ENCODE measurements at regions not wholly inside any gene's neighbourhood (a gene's known extent, or its start where the extent isn't known, plus 50 kb on each side); places are given as distances from the start of the nearest gene placed in this dataset.

- Histone ChIP-seq H3K36me3 (no peaks in the 10 kb centered on the region), H3K4me1 (replicated peaks) (no peaks in the 10 kb centered on the region), H3K9me3 (no peaks in the 10 kb centered on the region), H3K27ac (no peak overlapping the region), H3K4me3 (no peak overlapping the region), H3K27me3 (replicated peaks; ENCODE audit: insufficient read depth) (no peaks in the 10 kb centered on the region)
- DNase-seq (ENCODE audit: low spot score), result no peak
- WGBS, result 82% methylated on average over 6 of the region's 9 CpGs
- TF ChIP-seq POLR2AphosphoS5 (IDR thresholded peaks at IDR 0.05) (no peak), CTCF (IDR thresholded peaks at IDR 0.05) (no peak)
- intact Hi-C loops (cut with DNase I), result no loop called here
Measured at GRCh38 chr16:88323041-88323440, 59.7 kb upstream of the ZNF469 start.

GRCh38 chr16:88323546-88324330 is 59.0 kb upstream of the ZNF469 start:
- 94% methylated on average over 15 of the region's 15 CpGs for WGBS
- DNase-seq (ENCODE audit: low spot score), result no peak
- intact Hi-C loops (cut with DNase I), result no loop called here
- H3K4me1 ChIP-seq (replicated peaks), result no peaks in the 10 kb centered on the region
- H3K4me3 ChIP-seq, result no peak overlapping the region
- TF ChIP-seq CTCF (IDR thresholded peaks at IDR 0.05) (no peak), POLR2A (IDR thresholded peaks at IDR 0.05) (no peak), POLR2AphosphoS5 (IDR thresholded peaks at IDR 0.05) (no peak)
- no peaks in the 10 kb centered on the region for H3K27me3 ChIP-seq (replicated peaks; ENCODE audit: insufficient read depth)
- H3K36me3 ChIP-seq, result no peaks in the 10 kb centered on the region
- H3K9me3 ChIP-seq, result no peaks in the 10 kb centered on the region
- no peak overlapping the region for H3K27ac ChIP-seq

- no peak for TF ChIP-seq POLR2AphosphoS5 (IDR thresholded peaks at IDR 0.05)
- no peak for TF ChIP-seq CTCF (IDR thresholded peaks at IDR 0.05)
- no peak for TF ChIP-seq POLR2A (IDR thresholded peaks at IDR 0.05)
- Histone ChIP-seq H3K27ac (no peak overlapping the region), H3K27me3 (replicated peaks; ENCODE audit: insufficient read depth) (no peaks in the 10 kb centered on the region), H3K4me3 (no peak overlapping the region), H3K36me3 (no peaks in the 10 kb centered on the region), H3K4me1 (replicated peaks) (no peaks in the 10 kb centered on the region), H3K9me3 (no peaks in the 10 kb centered on the region)
- intact Hi-C loops (cut with DNase I), result no loop called here
- WGBS, result 94% methylated on average over 12 of the region's 15 CpGs
- DNase-seq (ENCODE audit: low spot score), result no peak
Measured at GRCh38 chr16:88325087-88325750, 57.5 kb upstream of the ZNF469 start.

GRCh38 chr16:88325976-88326375 is 56.8 kb upstream of the ZNF469 start:
- TF ChIP-seq POLR2AphosphoS5 (IDR thresholded peaks at IDR 0.05), result no peak
- TF ChIP-seq POLR2A (IDR thresholded peaks at IDR 0.05), result no peak
- no peak for TF ChIP-seq CTCF (IDR thresholded peaks at IDR 0.05)
- H3K4me3 ChIP-seq, result no peak overlapping the region
- intact Hi-C loops (cut with DNase I), result no loop called here
- no peak for DNase-seq (ENCODE audit: low spot score)
- H3K36me3 ChIP-seq, result no peaks in the 10 kb centered on the region
- H3K9me3 ChIP-seq, result no peaks in the 10 kb centered on the region
- no peaks in the 10 kb centered on the region for H3K4me1 ChIP-seq (replicated peaks)
- no peak overlapping the region for H3K27ac ChIP-seq
- no peaks in the 10 kb centered on the region for H3K27me3 ChIP-seq (replicated peaks; ENCODE audit: insufficient read depth)
- 85% methylated on average over 3 of the region's 3 CpGs for WGBS

Data from prostate gland (tissue), 2 donors.